Fibroblast of skin of back (primary cell): ENCODE measurements at regions not wholly inside any gene's neighbourhood (a gene's known extent, or its start where the extent isn't known, plus 50 kb on each side); places are given as distances from the start of the nearest gene placed in this dataset.
A peak's percentile ranks its signal among the peaks of the same experiment; 100 is the strongest.

Source experiments
- DNase-seq: peaks from one replicate; pipeline ENCODE4 v3.0.0-alpha.2; 2013

GRCh38 chr18:41457765-41458326 is 497.2 kb upstream of the PIK3C3 start:
- DNase-seq = no peak

GRCh38 chr18:41456831-41457230 is 498.2 kb upstream of the PIK3C3 start:
- no peak for DNase-seq

- no peak for DNase-seq
These were observed 505.4 kb upstream of the PIK3C3 start for GRCh38 chr18:41449612-41450011.

GRCh38 chr18:41444943-41445342 is 510.1 kb upstream of the PIK3C3 start:
- no peak for DNase-seq

GRCh38 chr18:41436772-41437171 is 518.3 kb upstream of the PIK3C3 start:
- no peak for DNase-seq

GRCh38 chr18:41418598-41418997 is 536.4 kb upstream of the PIK3C3 start:
- DNase-seq = no peak

- no peak for DNase-seq
These were observed 539.0 kb upstream of the PIK3C3 start for GRCh38 chr18:41416044-41416443.

GRCh38 chr18:41410006-41410405 is 545.0 kb upstream of the PIK3C3 start:
- no peak for DNase-seq

GRCh38 chr18:41406834-41407233 is 548.2 kb upstream of the PIK3C3 start:
- no peak for DNase-seq

GRCh38 chr18:41396861-41397260 is 558.2 kb upstream of the PIK3C3 start:
- no peak for DNase-seq

- no peak for DNase-seq
These were observed 558.8 kb upstream of the PIK3C3 start for GRCh38 chr18:41396211-41396610.

GRCh38 chr18:41395695-41396094 is 559.3 kb upstream of the PIK3C3 start:
- no peak for DNase-seq

GRCh38 chr18:41391616-41392595 is 563.1 kb upstream of the PIK3C3 start:
- DNase-seq = peak; percentile 63

- DNase-seq = no peak
These were observed 564.7 kb upstream of the PIK3C3 start for GRCh38 chr18:41390309-41390708.

- peak; percentile 28 for DNase-seq
These were observed 576.4 kb upstream of the PIK3C3 start for GRCh38 chr18:41378598-41378997.

- no peak for DNase-seq
These were observed 581.4 kb upstream of the PIK3C3 start for GRCh38 chr18:41373612-41374011.

GRCh38 chr18:41372046-41372665 is 582.9 kb upstream of the PIK3C3 start:
- no peak for DNase-seq

GRCh38 chr18:41371156-41372045 is 583.6 kb upstream of the PIK3C3 start:
- DNase-seq = peak; percentile 1

- DNase-seq = no peak
These were observed 584.3 kb upstream of the PIK3C3 start for GRCh38 chr18:41370740-41371139.

GRCh38 chr18:41357708-41358107 is 597.3 kb upstream of the PIK3C3 start:
- no peak for DNase-seq

- DNase-seq = no peak
These were observed 601.1 kb upstream of the PIK3C3 start for GRCh38 chr18:41353777-41354528.

- no peak for DNase-seq
These were observed 603.6 kb upstream of the PIK3C3 start for GRCh38 chr18:41351430-41351829.
